Endothelial cell of hepatic sinusoid (primary cell): ENCODE measurements at regions not wholly inside any gene's neighbourhood (a gene's known extent, or its start where the extent isn't known, plus 50 kb on each side); places are given as distances from the start of the nearest gene placed in this dataset.

Experiments used
- in situ Hi-C: cut with HindIII; loops from 2 replicates; pipeline ENCODE4 v1.10.0; 2017; ENCODE audit warnings: low sequenced_read_pairs

DNA sequence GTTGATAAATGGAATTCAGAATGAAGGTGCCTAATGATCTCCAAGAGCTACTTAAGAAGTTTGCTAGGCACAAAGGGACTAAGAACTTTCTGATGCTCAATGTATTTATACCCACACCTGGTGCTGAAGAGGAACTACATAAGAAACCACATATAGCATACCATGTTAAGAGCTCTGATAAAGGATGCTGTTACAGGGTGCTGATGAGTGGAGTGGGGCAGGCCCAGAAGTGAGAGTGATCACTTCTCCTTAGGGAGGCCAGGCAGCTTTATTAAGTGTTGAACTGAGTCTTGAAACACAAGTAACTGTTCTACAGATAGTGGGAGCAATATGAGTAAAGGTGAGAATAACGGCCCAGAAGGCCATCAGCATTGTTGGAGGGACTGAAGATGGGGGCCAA, 68.3 kb upstream of the CHRDL1 start:
- in situ Hi-C loops: no loop called here

DNA sequence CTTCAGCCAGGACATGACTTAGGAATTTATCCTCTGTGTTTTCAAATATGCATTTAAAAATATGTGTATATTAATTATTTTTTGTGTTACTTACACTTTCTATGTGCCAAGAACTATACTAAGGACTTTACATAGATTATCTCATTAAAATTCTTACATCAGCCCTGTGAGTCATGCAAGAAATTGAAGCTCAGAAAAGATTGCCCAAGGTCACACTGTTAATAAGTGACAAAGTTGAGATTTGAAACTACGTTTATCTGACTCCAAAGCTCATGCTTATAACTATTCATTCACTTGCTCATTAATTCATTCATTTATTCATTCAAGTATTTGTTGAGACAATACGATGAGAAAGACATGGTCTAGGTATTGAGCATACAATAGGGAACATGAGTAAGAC, 62.9 kb upstream of the CHRDL1 start:
- in situ Hi-C loops: no loop called here

DNA sequence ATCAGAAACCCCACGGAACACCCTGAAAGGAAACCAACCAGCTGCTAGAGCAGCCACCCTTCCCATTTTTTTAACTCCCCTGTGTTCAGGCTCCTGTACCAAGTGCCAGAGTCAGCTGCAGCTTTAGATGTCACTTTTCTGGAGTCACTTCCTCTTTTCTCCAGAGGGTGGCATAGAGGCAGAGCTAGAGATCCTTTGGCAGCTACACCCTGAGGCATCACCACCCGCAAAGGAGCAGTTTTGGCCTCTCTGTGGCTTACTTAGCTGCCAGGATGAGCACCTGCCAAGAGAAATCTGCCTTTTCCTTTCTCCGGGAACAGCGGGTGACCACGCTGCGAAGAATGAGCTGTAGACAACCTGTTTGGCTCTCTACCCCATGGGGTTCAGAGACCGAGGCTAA, 58.0 kb upstream of the CHRDL1 start:
- in situ Hi-C loops: no loop called here

DNA sequence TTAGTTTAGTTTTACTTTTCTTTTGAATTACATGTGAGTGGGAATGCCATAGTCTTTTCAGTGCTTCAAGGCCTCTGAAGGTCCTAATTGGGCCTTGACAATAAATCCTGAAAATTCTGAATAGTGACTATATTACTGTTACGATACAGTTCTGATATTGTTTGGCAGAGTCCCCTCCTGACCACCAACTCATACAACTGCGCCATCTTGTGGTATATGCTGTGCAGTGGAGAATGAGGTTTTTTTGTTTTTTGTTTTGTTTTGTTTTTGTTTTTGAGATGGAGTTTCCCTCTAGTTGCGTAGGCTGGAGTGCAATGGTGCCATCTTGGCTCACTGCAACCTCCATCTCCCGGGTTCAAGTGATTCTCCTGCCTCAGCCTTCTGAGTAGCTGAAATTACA, 56.6 kb upstream of the CHRDL1 start:
- in situ Hi-C loops: no loop called here

DNA sequence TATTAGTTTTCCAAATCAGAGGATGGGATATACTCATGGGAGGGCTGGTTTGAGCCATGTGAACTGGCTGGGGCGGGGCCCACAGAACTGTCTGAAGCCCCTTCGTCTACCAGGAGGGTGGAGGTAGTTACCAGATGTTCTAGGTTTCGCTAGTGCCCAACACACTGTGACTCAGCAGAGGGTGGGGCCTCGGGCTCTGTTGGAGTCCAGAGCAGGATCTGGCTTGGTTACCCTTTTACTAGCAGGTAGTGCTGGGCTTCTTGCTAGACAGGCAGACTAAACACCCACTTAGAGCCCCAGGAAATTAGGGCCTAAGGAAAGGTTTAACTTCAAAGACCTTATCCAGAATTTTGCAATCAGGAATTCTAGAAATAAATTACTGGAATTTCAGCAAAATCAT, 56.2 kb upstream of the CHRDL1 start:
- in situ Hi-C loops: no loop called here

DNA sequence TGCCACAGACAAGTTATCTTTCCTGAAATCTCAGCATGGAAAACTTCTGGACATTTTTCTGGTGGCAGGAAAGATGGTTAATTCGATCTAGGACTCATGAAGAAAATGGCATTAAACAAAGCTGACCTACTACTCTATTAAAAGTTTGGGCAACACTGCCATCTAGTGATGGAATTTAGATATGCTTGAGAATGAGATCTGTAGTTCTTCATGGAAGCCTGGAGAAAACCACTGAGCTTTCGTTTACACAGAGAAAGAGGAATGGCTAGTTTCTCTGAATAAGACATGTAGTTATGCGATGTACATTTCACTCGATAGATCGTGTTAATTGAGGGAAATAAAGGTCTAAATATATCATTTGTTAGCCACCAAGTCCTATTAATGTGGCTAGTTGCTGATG, 51.7 kb upstream of the CHRDL1 start:
- in situ Hi-C loops: loop anchor here (5.0 kb wide), 1 partner anchor 400 kb away; no protein-coding TSS in a partner anchor

DNA sequence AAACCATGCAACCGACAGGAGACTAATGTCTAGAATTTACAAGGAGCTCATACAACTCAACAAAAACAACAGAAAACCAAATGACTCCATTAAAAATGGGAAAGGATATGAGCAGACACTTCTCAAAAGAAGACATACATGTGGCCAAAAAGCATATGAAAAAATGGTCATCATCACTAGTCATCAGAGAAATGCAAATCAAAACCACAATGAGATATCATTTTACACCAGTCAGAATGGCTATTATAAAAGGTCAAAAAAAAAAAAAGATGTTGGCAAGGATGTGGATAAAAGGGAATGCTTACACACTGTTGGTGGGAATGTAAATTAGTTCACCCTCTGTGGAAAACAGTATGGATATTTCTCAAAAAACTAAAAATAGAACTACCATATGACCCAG, 50.5 kb upstream of the CHRDL1 start:
- in situ Hi-C loops: loop anchor here (5.0 kb wide), 1 partner anchor 399 kb away; no protein-coding TSS in a partner anchor
